K562 (cell line): ENCODE measurements at regions not wholly inside any gene's neighbourhood (a gene's known extent, or its start where the extent isn't known, plus 50 kb on each side); places are given as distances from the start of the nearest gene placed in this dataset.

Experiments used
- CTCF ChIP-seq, 3 experiments: IDR thresholded peaks in 2 of 3; conservative IDR thresholded peaks in 1 of 3; 2 replicates each; pipeline ENCODE4 v1.5.1; 2011 to 2012; ENCODE audit warnings: low read length in 3 of 3, mild to moderate bottlenecking in 3 of 3, control low read depth in 2 of 3, improper control_type of control experiment in 1 of 3, inconsistent platforms in 1 of 3, low read depth in 1 of 3, mixed read lengths in 1 of 3, moderate library complexity in 1 of 3; ENCODE audit not compliant: insufficient read depth in 2 of 3
- E4F1 ChIP-seq: fragments of 250-450 bp; sonication (Bioruptor Pico); IDR thresholded peaks from 2 replicates; pipeline ENCODE4 v1.5.0; 2021; ENCODE audit warnings: mild to moderate bottlenecking, borderline replicate concordance
- EP300 ChIP-seq: IDR thresholded peaks from 2 replicates; pipeline ENCODE4 v1.6.1; 2012; ENCODE audit warnings: low read length, improper control_type of control experiment
- KAT2B ChIP-seq: IDR thresholded peaks from one replicate; pipeline ENCODE4 v1.6.1; 2012; ENCODE audit warnings: low read depth, mild to moderate bottlenecking, control low read depth, inconsistent platforms, low read length, moderate library complexity
- MEF2D ChIP-seq: conservative IDR thresholded peaks from 2 replicates; pipeline ENCODE4 v1.6.1; 2016; ENCODE audit warnings: low read depth, missing genetic modification characterization, missing compliant biosample characterization
- RFX5 ChIP-seq: IDR thresholded peaks from 2 replicates; pipeline ENCODE4 v1.6.1; 2011; ENCODE audit warnings: low read depth, mild to moderate bottlenecking, improper control_type of control experiment, low read length
- SMAD4 ChIP-seq: fragments of 250-450 bp; sonication (Bioruptor Pico); conservative IDR thresholded peaks from 2 replicates; pipeline ENCODE4 v1.8.0; 2021; ENCODE audit warnings: inconsistent platforms, mild to moderate bottlenecking, moderate library complexity
- TRIM24 ChIP-seq, 2 experiments: fragments of 450-650 bp; IDR thresholded peaks; 2 replicates each; pipeline ENCODE4 v1.6.1; 2016
- XRCC5 ChIP-seq: fragments of 200-400 bp; formaldehyde crosslinking; IDR thresholded peaks from 2 replicates; pipeline ENCODE4 v1.6.1; 2017; ENCODE audit warnings: low read depth, mild to moderate bottlenecking, low read length
- ZBTB8A ChIP-seq: fragments of 450-650 bp; IDR thresholded peaks from 2 replicates; pipeline ENCODE4 v1.6.1; 2018; ENCODE audit warnings: mild to moderate bottlenecking, moderate library complexity; ENCODE audit not compliant: partially characterized antibody
- ZNF274 ChIP-seq: IDR thresholded peaks from 2 replicates; pipeline ENCODE4 v1.6.1; 2011; ENCODE audit warnings: low read depth, mild to moderate bottlenecking, low read length, moderate library complexity, borderline replicate concordance
- TF ChIP-seq, protein P1 (sequence below): sonication (generic); formaldehyde crosslinking; IDR thresholded peaks from 2 replicates; pipeline ENCODE4 v1.8.1; 2022; ENCODE audit warnings: missing genetic modification reagents

GRCh38 chr4:123305736-123306135 lies 90.9 kb upstream of the SPRY1 start:
- no peak for TF ChIP-seq ZBTB8A
- no peak for TF ChIP-seq RFX5
- no peak for TF ChIP-seq MEF2D (tag)
- TF ChIP-seq SMAD4: no peak
- no peak for TF ChIP-seq ZNF274
- TF ChIP-seq CTCF (IDR thresholded peaks at IDR 0.05 in 2 of 3, conservative IDR thresholded peaks at IDR 0.05 in 1 of 3; ENCODE audit: insufficient read depth in 2 of 3, low read depth in 1 of 3, low read length in 3 of 3): no peak
- TF ChIP-seq, protein P1, sequence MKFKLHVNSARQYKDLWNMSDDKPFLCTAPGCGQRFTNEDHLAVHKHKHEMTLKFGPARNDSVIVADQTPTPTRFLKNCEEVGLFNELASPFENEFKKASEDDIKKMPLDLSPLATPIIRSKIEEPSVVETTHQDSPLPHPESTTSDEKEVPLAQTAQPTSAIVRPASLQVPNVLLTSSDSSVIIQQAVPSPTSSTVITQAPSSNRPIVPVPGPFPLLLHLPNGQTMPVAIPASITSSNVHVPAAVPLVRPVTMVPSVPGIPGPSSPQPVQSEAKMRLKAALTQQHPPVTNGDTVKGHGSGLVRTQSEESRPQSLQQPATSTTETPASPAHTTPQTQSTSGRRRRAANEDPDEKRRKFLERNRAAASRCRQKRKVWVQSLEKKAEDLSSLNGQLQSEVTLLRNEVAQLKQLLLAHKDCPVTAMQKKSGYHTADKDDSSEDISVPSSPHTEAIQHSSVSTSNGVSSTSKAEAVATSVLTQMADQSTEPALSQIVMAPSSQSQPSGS (CRISPR knock-in tag): no peak
- TF ChIP-seq EP300: no peak
- TF ChIP-seq TRIM24 (IDR thresholded peaks at IDR 0.05): no peak
- no peak for TF ChIP-seq E4F1 (CRISPR knock-in tag)
- TF ChIP-seq XRCC5: no peak
- TF ChIP-seq KAT2B: no peak
